Stomach (tissue), 4 donors: ENCODE measurements at regions not wholly inside any gene's neighbourhood (a gene's known extent, or its start where the extent isn't known, plus 50 kb on each side); places are given as distances from the start of the nearest gene placed in this dataset.

Experiments
- POLR2A ChIP-seq, 4 donors: fragments of 450-650 bp; IDR thresholded peaks; one replicate each; pipeline ENCODE4 v1.6.1; 2016; ENCODE audit warnings: antibody characterized with exemption in 4 of 4, control low read depth in 2 of 4, mild to moderate bottlenecking in 1 of 4, moderate library complexity in 1 of 4
- TF ChIP-seq, protein P1 (sequence below), 7 experiments: fragments of 450-650 bp in 4 of 7; fragments of 200-600 bp in 3 of 7; sonication (generic) in 3 of 7; IDR thresholded peaks; one replicate each; pipeline ENCODE4 v1.5.1; 2016 to 2019; ENCODE audit warnings: antibody characterized with exemption in 7 of 7, control low read depth in 2 of 7, mild to moderate bottlenecking in 1 of 7

DNA sequence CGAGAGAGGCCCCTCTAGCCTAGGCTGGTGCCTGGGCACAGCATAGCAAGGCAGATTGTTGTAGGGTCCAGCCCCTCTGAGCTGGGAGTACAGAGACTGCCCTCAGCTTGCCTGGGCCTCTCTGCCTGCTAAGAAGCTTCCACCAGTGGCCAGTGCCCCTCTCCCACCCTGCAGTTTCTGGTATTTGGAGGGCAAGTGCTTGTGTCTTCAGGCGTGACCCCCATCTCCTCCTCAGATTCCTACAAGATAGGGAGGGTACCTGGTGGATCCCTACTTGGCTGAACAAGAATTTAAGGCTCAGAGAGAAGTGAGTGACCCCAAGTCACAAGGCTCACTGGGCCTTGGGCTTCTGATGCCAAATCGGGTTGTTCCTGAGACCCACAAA, 152.7 kb downstream of the URI1 start:
- TF ChIP-seq, protein P1, sequence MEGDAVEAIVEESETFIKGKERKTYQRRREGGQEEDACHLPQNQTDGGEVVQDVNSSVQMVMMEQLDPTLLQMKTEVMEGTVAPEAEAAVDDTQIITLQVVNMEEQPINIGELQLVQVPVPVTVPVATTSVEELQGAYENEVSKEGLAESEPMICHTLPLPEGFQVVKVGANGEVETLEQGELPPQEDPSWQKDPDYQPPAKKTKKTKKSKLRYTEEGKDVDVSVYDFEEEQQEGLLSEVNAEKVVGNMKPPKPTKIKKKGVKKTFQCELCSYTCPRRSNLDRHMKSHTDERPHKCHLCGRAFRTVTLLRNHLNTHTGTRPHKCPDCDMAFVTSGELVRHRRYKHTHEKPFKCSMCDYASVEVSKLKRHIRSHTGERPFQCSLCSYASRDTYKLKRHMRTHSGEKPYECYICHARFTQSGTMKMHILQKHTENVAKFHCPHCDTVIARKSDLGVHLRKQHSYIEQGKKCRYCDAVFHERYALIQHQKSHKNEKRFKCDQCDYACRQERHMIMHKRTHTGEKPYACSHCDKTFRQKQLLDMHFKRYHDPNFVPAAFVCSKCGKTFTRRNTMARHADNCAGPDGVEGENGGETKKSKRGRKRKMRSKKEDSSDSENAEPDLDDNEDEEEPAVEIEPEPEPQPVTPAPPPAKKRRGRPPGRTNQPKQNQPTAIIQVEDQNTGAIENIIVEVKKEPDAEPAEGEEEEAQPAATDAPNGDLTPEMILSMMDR (IDR thresholded peaks at IDR 0.05) = no peak
- TF ChIP-seq POLR2A (IDR thresholded peaks at IDR 0.05) = no peak
